HG03439 (cell line): ENCODE measurements at regions not wholly inside any gene's neighbourhood (a gene's known extent, or its start where the extent isn't known, plus 50 kb on each side); places are given as distances from the start of the nearest gene placed in this dataset.
"Not testable (repeated sequence)": the region's sequence is repeated elsewhere in the genome, so short reads cannot be mapped to it uniquely, and the experiment has no call there.

Source experiments
- ATAC-seq: cut with Tn5 transposase; IDR thresholded peaks from one replicate; pipeline ENCODE4 v1.9.1; 2021; ENCODE audit warnings: mild to moderate bottlenecking, moderate library complexity; ENCODE audit not compliant: unreplicated experiment

DNA sequence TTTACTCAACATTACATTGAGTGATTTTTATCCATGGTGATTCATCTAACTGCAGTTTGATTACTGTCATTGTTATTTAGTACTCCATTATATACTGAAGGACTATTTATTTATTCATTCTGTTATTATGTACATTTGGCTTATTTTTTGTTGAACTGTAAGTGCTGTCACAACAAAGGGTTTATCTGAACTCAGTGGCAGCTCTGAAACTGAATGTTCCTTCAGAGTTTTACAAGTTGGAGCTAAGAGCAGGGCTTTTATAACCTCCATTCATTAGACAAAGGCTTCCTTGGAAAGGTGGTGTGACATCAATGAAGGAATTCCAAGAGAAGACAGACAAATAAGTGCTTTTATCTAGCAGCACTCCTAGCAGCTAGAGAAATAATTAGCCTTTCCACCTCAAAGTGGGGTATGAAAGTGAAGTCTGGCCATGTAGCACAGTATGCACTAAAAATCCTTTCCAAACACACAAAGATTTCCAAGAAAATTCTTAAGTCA is 83.3 kb upstream of the GORAB start:
- no peak for ATAC-seq

DNA sequence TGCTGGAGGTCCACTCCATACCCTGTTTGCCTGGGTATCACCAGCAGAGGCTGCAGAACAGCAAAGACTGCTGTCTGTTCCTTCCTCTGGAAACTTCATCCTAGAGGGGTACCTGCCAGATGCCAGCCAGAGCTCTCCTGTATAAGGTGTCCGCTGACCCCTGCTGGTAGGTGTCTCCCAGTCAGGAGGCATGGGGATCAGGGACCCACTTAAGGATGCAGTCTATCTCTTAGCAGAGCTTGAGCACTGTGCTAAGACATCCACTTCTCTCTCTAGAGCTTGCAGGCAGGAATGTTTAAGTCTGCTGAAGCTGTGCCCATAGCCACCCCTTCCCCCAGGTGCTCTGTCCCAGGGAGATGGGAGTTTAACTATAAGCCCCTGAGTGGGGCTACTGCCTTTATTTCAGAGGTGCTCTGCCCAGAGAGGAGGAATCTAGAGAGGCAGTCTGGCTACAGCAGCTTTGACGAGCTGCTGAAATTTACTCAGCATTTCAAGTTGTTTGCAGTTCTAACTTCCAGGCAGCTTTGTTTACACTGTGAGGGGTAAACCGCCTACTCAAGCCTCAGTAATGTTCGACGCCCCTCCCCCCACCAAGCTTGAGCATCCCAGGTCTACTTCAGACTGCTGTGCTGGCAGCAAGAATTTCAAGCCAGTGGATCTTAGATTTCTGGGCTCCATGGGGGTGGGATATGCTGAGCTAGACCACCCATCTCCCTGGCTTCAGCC is 74.5 kb upstream of the GORAB start:
- ATAC-seq = not testable (repeated sequence)

DNA sequence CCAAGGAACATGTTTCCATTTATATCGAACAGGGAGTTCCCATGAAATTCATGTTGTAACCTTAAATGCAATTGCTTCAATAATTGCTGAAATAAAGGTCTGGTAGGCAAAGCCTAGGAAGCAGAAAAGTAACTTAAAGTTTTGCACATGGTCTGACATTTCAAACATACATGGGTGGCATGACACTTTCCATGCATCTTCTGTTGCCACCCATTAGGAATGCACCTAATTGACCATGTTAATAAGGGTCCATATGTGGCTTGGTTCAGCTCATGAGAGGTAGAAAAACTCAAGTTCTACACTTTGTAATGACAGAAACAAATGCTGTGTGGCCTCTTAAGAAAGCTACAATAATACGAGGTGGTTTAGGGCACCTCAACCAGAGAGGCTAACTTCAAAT is 72.0 kb upstream of the GORAB start:
- ATAC-seq = no peak

DNA sequence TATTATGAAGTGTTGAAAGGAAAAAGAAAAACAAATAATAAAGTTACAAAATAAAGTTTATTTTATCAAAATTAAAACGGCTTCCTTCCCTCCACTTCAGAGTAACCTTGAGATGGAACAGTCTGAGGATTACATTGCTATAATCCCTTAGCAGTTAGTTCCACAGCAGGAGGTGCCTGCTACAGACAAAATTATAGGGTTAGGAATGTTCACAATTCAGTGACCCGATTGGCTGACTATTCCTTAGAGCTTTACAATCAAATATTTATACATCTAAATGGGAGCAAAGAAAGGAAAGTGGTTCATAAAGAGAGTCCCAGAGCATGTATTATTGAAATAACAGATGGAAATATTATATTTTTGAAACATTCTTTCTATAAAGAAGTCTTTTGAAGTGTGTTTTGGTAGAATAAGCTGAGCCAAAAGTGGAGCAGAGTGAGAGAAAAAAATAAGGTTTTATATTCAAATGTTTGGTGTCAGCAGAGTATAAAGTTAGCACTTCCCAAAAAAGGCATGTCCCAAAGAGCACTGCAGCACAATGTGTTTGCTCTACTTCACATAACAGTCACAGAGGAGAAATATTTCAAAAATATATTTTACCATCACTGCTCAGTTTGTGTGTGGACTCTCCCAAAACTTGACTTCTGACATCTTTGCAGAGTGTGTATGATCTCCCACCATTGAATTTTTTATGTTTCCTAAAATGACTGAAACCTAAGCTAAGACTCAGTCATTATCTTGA is 71.4 kb upstream of the GORAB start:
- no peak for ATAC-seq

DNA sequence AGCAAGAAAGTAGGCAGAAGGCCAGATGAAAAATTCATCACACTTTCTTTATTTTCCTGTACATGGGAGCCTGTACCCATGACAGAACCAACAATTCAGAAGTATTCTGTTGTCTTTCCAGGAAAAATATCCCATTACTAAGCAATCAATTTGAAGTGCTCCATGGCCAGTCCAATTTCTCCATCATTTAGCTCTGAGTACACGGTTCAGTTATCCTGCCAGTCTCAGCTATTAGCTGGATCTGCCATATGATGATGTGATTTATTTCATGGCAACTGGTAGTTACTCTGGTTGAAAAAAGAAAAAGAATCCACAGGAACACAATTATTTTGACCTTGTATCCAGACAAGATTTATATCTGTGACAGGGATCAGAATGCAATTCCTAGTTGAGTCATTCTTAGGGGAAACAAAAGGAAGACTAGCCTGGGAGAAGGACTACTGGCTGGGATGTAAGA is 70.6 kb upstream of the GORAB start:
- ATAC-seq = no peak

DNA sequence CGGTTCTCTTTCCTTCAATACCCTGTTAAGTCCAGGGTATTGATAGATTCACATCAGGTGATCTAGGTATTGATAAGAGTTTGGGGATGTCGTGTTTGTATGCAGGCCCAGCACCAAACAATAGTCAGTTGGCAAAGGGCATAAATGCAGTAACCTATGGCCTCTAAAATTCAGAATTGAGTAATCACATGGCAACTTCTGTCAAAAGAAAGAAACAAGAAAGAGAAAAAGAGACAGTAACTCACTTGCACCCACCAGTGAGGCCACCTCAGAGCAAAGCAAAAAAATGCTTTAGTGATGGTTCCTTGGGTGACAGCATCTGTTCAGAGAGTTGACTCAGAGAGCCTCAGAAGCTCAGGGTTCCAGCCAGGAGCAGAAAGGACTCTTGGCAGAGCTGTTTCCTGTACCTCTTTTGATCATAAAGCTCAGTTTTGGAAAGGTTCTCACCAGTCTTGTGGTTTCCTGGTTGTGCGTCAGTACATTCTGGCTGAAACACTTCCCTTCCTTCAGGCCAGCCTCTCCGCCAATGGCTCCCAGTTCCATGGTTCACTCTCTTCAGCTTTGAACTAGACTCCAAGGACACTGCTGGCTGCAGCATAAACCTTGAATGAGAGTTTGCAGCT is 70.1 kb upstream of the GORAB start:
- no peak for ATAC-seq

DNA sequence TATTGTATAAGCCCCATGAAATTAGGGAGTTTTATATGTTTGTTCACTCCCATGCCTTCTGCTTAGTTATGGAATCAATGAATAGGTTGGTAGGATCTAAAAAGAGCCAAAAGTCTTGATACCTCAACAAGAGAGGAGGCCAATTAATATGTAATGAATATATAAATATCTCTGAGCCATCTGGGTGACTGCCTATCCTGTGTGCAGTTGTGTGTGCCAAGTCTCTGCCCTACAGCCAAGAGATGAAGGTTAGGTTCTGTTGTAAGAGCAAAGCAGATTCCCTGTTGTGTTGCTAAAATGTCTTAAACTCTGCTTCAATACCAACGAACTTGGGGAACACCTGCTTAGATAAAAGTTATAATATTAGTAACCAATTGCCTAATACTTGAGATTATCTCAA is 61.8 kb upstream of the GORAB start:
- ATAC-seq = no peak

DNA sequence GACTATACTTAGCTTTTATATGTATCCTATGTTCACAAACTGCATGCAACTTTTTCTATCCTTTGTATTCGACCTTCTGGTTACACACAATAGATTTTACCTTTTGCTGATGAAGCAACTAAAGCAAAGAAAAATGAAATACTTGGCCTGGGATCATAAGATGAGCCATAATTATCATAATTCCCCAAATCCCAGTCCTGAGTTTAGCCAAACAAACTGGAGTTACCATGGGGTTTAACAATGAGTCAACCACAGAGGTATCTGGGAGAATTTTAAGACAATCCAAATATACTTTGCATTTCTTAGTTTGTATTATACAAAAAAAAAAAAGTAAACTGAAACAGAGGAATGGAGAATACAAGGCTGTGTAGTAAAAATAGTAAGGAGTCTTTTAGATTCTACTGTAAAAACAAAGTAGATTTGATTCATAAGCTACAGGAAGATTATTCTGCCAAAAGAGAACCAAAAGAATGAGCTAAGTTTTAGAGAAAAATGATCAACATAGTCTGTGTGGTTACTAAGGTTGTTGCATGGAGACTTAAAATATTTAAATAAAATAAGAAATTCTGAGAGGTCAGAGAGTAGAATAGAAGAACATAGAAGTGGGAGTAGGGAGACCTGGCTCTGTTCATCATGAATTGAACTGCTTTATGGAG is 60.4 kb upstream of the GORAB start:
- no peak for ATAC-seq

DNA sequence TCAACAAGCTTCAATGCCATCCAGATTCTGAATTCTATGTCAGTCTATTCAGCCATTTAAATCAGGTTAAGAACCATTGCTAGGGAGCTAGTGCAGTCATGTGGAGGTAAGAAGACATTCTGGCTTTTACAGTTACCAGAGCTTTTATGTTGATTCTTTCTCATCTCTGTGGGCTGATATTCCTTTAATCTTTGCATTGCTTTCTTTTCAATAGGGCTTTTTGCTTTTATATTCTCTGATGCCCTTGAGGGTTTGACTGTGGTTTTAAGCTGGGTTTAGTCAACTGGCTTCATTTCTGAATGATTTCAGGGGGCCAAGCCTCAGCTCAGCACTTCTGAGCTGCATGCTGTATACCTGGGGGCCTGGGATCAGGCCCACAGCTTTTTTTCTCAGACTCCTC is 51.0 kb upstream of the GORAB start:
- no peak for ATAC-seq
